Gastrocnemius medialis (tissue), 4 donors: ENCODE measurements at regions not wholly inside any gene's neighbourhood (a gene's known extent, or its start where the extent isn't known, plus 50 kb on each side); places are given as distances from the start of the nearest gene placed in this dataset.

Experiments used
- POLR2A ChIP-seq, 2 donors: fragments of 450-650 bp; IDR thresholded peaks; one replicate each; pipeline ENCODE4 v1.6.1; 2017; ENCODE audit warnings: antibody characterized with exemption in 2 of 2, mild to moderate bottlenecking in 2 of 2, moderate library complexity in 2 of 2
- TF ChIP-seq, protein P1 (sequence below), 5 experiments: fragments of 450-650 bp in 3 of 5; fragments of 200-600 bp in 2 of 5; sonication (generic) in 2 of 5; IDR thresholded peaks in 4 of 5; conservative IDR thresholded peaks in 1 of 5; 1 replicate in 4 of 5; 2 replicates in 1 of 5; pipeline ENCODE4 v1.5.1; 2016 to 2019; ENCODE audit warnings: antibody characterized with exemption in 5 of 5, mild to moderate bottlenecking in 3 of 5, moderate library complexity in 3 of 5

GRCh38 chr9:13439685-13440476 lies 160.4 kb upstream of the MPDZ start:
- TF ChIP-seq, protein P1, sequence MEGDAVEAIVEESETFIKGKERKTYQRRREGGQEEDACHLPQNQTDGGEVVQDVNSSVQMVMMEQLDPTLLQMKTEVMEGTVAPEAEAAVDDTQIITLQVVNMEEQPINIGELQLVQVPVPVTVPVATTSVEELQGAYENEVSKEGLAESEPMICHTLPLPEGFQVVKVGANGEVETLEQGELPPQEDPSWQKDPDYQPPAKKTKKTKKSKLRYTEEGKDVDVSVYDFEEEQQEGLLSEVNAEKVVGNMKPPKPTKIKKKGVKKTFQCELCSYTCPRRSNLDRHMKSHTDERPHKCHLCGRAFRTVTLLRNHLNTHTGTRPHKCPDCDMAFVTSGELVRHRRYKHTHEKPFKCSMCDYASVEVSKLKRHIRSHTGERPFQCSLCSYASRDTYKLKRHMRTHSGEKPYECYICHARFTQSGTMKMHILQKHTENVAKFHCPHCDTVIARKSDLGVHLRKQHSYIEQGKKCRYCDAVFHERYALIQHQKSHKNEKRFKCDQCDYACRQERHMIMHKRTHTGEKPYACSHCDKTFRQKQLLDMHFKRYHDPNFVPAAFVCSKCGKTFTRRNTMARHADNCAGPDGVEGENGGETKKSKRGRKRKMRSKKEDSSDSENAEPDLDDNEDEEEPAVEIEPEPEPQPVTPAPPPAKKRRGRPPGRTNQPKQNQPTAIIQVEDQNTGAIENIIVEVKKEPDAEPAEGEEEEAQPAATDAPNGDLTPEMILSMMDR (IDR thresholded peaks at IDR 0.05 in 4 of 5, conservative IDR thresholded peaks at IDR 0.05 in 1 of 5) = no peak
- TF ChIP-seq POLR2A (IDR thresholded peaks at IDR 0.05) = no peak
